ENCODE measurements at regions not wholly inside any gene's neighbourhood (a gene's known extent, or its start where the extent isn't known, plus 50 kb on each side); places are given as distances from the start of the nearest gene placed in this dataset.
A peak's percentile ranks its signal among the peaks of the same experiment; 100 is the strongest.
"Not testable (repeated sequence)": the region's sequence is repeated elsewhere in the genome, so short reads cannot be mapped to it uniquely, and the experiment has no call there.

GRCh38 chr1:81540216-81540615, 260.5 kb upstream of the ADGRL2 start:
- DNase-seq (ENCODE audit: low spot score): no peak

- DNase-seq (ENCODE audit: low spot score): no peak
Measured at GRCh38 chr1:81529014-81529413, 271.7 kb upstream of the ADGRL2 start.

- DNase-seq (ENCODE audit: low spot score): no peak
Measured at GRCh38 chr1:81525085-81525484, 275.6 kb upstream of the ADGRL2 start.

GRCh38 chr1:81519987-81520386, 280.7 kb upstream of the ADGRL2 start:
- DNase-seq (ENCODE audit: low spot score): no peak

- no peak for DNase-seq (ENCODE audit: low spot score)
Measured at GRCh38 chr1:81517987-81518386, 282.7 kb upstream of the ADGRL2 start.

GRCh38 chr1:81513796-81514354, 286.9 kb upstream of the ADGRL2 start:
- no peak for DNase-seq (ENCODE audit: low spot score)

- no peak for DNase-seq (ENCODE audit: low spot score)
Measured at GRCh38 chr1:81512252-81513003, 288.3 kb upstream of the ADGRL2 start.

GRCh38 chr1:81511281-81511680, 289.5 kb upstream of the ADGRL2 start:
- DNase-seq (ENCODE audit: low spot score): no peak

GRCh38 chr1:81510701-81511100, 290.0 kb upstream of the ADGRL2 start:
- DNase-seq (ENCODE audit: low spot score): no peak

GRCh38 chr1:81509594-81509993, 291.1 kb upstream of the ADGRL2 start:
- peak; percentile 6 for DNase-seq (ENCODE audit: low spot score)

- no peak for DNase-seq (ENCODE audit: low spot score)
Measured at GRCh38 chr1:81506699-81507098, 294.0 kb upstream of the ADGRL2 start.

GRCh38 chr1:81505831-81506230, 294.9 kb upstream of the ADGRL2 start:
- no peak for DNase-seq (ENCODE audit: low spot score)

GRCh38 chr1:81504820-81505219, 295.9 kb upstream of the ADGRL2 start:
- peak; percentile 5 for DNase-seq (ENCODE audit: low spot score)

GRCh38 chr1:81502705-81503104, 298.0 kb upstream of the ADGRL2 start:
- not testable (repeated sequence) for DNase-seq (ENCODE audit: low spot score)

GRCh38 chr1:81501485-81501884, 299.2 kb upstream of the ADGRL2 start:
- not testable (repeated sequence) for DNase-seq (ENCODE audit: low spot score)

GRCh38 chr1:81499487-81499886, 301.2 kb upstream of the ADGRL2 start:
- DNase-seq (ENCODE audit: low spot score): no peak

GRCh38 chr1:81498471-81499462, 302.0 kb upstream of the ADGRL2 start:
- no peak for DNase-seq (ENCODE audit: low spot score)

- DNase-seq (ENCODE audit: low spot score): no peak
Measured at GRCh38 chr1:81496349-81496748, 304.4 kb upstream of the ADGRL2 start.

GRCh38 chr1:81493102-81493869, 307.4 kb upstream of the ADGRL2 start:
- no peak for DNase-seq (ENCODE audit: low spot score)

GRCh38 chr1:81492628-81493027, 308.1 kb upstream of the ADGRL2 start:
- DNase-seq (ENCODE audit: low spot score): no peak

- no peak for DNase-seq (ENCODE audit: low spot score)
Measured at GRCh38 chr1:81490614-81491013, 310.1 kb upstream of the ADGRL2 start.

GRCh38 chr1:81489372-81489934, 311.3 kb upstream of the ADGRL2 start:
- no peak for DNase-seq (ENCODE audit: low spot score)

Data from Ammon's horn (tissue), 1 donor.